ENCODE measurements at regions not wholly inside any gene's neighbourhood (a gene's known extent, or its start where the extent isn't known, plus 50 kb on each side); places are given as distances from the start of the nearest gene placed in this dataset.

GRCh38 chr6:93701526-93701925 lies 282.2 kb upstream of the EPHA7 start:
- H3K36me3 ChIP-seq = no peaks in the 10 kb centered on the region
- intact Hi-C loops (cut with DNase I; ENCODE audit: low total_unique reads) = no loop called here

GRCh38 chr6:93685494-93685893 lies 266.1 kb upstream of the EPHA7 start:
- Histone ChIP-seq H3K36me3 (no peaks in the 10 kb centered on the region), H3K4me1 (no peaks in the 10 kb centered on the region), H3K9me3 (no peaks in the 10 kb centered on the region), H3K4me3 (no peak overlapping the region), H3K27ac (no peak overlapping the region), H3K27me3 (no peaks in the 10 kb centered on the region)
- intact Hi-C loops (cut with DNase I; ENCODE audit: low total_unique reads) = no loop called here
- no peak for TF ChIP-seq POLR2A (IDR thresholded peaks at IDR 0.05)
- TF ChIP-seq CTCF (IDR thresholded peaks at IDR 0.05) = no peak
- DNase-seq = no peak

More at GRCh38 chr6:93701526-93701925, 282.2 kb upstream of the EPHA7 start:
- Histone ChIP-seq H3K9me3 (no peaks in the 10 kb centered on the region), H3K4me1 (no peaks in the 10 kb centered on the region), H3K27ac (no peak overlapping the region), H3K27me3 (no peaks in the 10 kb centered on the region), H3K4me3 (no peak overlapping the region)
- TF ChIP-seq CTCF (IDR thresholded peaks at IDR 0.05) (no peak), POLR2A (IDR thresholded peaks at IDR 0.05) (no peak)
- no peak for DNase-seq

- Histone ChIP-seq H3K36me3 (no peaks in the 10 kb centered on the region), H3K27me3 (no peaks in the 10 kb centered on the region), H3K4me3 (no peak overlapping the region), H3K27ac (no peak overlapping the region), H3K9me3 (no peaks in the 10 kb centered on the region), H3K4me1 (no peaks in the 10 kb centered on the region)
- no peak for DNase-seq
- intact Hi-C loops (cut with DNase I; ENCODE audit: low total_unique reads) = no loop called here
- TF ChIP-seq CTCF (IDR thresholded peaks at IDR 0.05) (no peak), POLR2A (IDR thresholded peaks at IDR 0.05) (no peak)
These were observed 265.0 kb upstream of the EPHA7 start for GRCh38 chr6:93684339-93684738.

- H3K36me3 ChIP-seq = no peaks in the 10 kb centered on the region
- no peaks in the 10 kb centered on the region for H3K9me3 ChIP-seq
- intact Hi-C loops (cut with DNase I; ENCODE audit: low total_unique reads) = no loop called here
- no peaks in the 10 kb centered on the region for H3K4me1 ChIP-seq
- TF ChIP-seq CTCF (IDR thresholded peaks at IDR 0.05) = no peak
- TF ChIP-seq POLR2A (IDR thresholded peaks at IDR 0.05) = no peak
- DNase-seq = no peak
- H3K27ac ChIP-seq = no peak overlapping the region
- no peaks in the 10 kb centered on the region for H3K27me3 ChIP-seq
- H3K4me3 ChIP-seq = no peak overlapping the region
These were observed 260.5 kb upstream of the EPHA7 start for GRCh38 chr6:93679836-93680235.

GRCh38 chr6:93678841-93679454 lies 259.6 kb upstream of the EPHA7 start:
- Histone ChIP-seq H3K4me3 (no peak overlapping the region), H3K27me3 (no peaks in the 10 kb centered on the region), H3K9me3 (no peaks in the 10 kb centered on the region), H3K27ac (no peak overlapping the region), H3K4me1 (no peaks in the 10 kb centered on the region), H3K36me3 (no peaks in the 10 kb centered on the region)
- intact Hi-C loops (cut with DNase I; ENCODE audit: low total_unique reads) = no loop called here
- TF ChIP-seq CTCF (IDR thresholded peaks at IDR 0.05) (no peak), POLR2A (IDR thresholded peaks at IDR 0.05) (no peak)
- DNase-seq = no peak
